CD14-positive monocyte (primary cell): ENCODE measurements at regions not wholly inside any gene's neighbourhood (a gene's known extent, or its start where the extent isn't known, plus 50 kb on each side); places are given as distances from the start of the nearest gene placed in this dataset.

ENCODE experiments used
- DNase-seq, 3 donors: peaks; one replicate each; pipeline ENCODE4 v3.0.0-alpha.2; 2011 to 2022
- H2AFZ ChIP-seq: 2 replicates; pipeline ENCODE4 v1.6.0; 2012; ENCODE audit warnings: mild to moderate bottlenecking, low read depth, low read length, inconsistent platforms; ENCODE audit not compliant: insufficient read depth, poor library complexity, severe bottlenecking
- H3K27ac ChIP-seq, 2 donors: 1 replicate in 1 of 2; 2 replicates in 1 of 2; pipeline ENCODE4 v1.5.1; 2012 to 2013; ENCODE audit warnings: low read length in 2 of 2, control low read depth in 1 of 2, inconsistent platforms in 1 of 2, low read depth in 1 of 2, mild to moderate bottlenecking in 1 of 2
- H3K27me3 ChIP-seq, 2 donors: one replicate each; pipeline versions ENCODE4 v1.6.0 to v1.6.1; 2011 to 2013; ENCODE audit warnings: low read length in 2 of 2; ENCODE audit not compliant: control insufficient read depth in 2 of 2, insufficient read depth in 2 of 2
- H3K36me3 ChIP-seq, 2 donors: replicated peaks in 1 of 2; 1 replicate in 1 of 2; 2 replicates in 1 of 2; pipeline versions ENCODE4 v1.5.1 to v1.6.1; 2012 to 2013; ENCODE audit warnings: low read length in 2 of 2, control low read depth in 1 of 2, inconsistent platforms in 1 of 2, mild to moderate bottlenecking in 1 of 2; ENCODE audit not compliant: insufficient read depth in 2 of 2, control insufficient read depth in 1 of 2
- H3K4me1 ChIP-seq, 2 donors: 1 replicate in 1 of 2; 2 replicates in 1 of 2; pipeline versions ENCODE4 v1.5.1 to v1.6.1; 2012 to 2013; ENCODE audit warnings: low read length in 2 of 2, control low read depth in 1 of 2, inconsistent platforms in 1 of 2, mild to moderate bottlenecking in 1 of 2, moderate library complexity in 1 of 2; ENCODE audit not compliant: insufficient read depth in 2 of 2, control insufficient read depth in 1 of 2
- H3K4me2 ChIP-seq: replicated peaks from 2 replicates; pipeline ENCODE3; 2012; ENCODE audit warnings: low read length, moderate library complexity, mild to moderate bottlenecking; ENCODE audit not compliant: poor library complexity, severe bottlenecking; ENCODE audit errors: extremely low read depth
- H3K4me3 ChIP-seq, 3 experiments: fragments of 200-600 bp in 1 of 3; sonication (generic) in 1 of 3; replicated peaks in 1 of 3; 1 replicate in 2 of 3; 2 replicates in 1 of 3; pipeline ENCODE4 v1.5.1; 2011 to 2013; ENCODE audit warnings: low read length in 3 of 3, mild to moderate bottlenecking in 3 of 3, control low read depth in 2 of 3, low read depth in 2 of 3, inconsistent platforms in 1 of 3, moderate library complexity in 1 of 3
- H3K79me2 ChIP-seq: 2 replicates; pipeline ENCODE4 v1.6.0; 2012; ENCODE audit warnings: mild to moderate bottlenecking, control low read depth, inconsistent platforms, low read length, moderate library complexity; ENCODE audit not compliant: insufficient read depth
- H3K9ac ChIP-seq: 2 replicates; pipeline ENCODE4 v1.6.0; 2017; ENCODE audit warnings: low read length, mild to moderate bottlenecking; ENCODE audit not compliant: insufficient read depth, poor library complexity, severe bottlenecking
- H3K9me3 ChIP-seq, 2 donors: replicated peaks in 1 of 2; 1 replicate in 1 of 2; 2 replicates in 1 of 2; pipeline versions ENCODE4 v1.5.1 to v1.6.1; 2012 to 2013; ENCODE audit warnings: low read length in 2 of 2, control low read depth in 1 of 2; ENCODE audit not compliant: control insufficient read depth in 1 of 2, insufficient read depth in 1 of 2
- H4K20me1 ChIP-seq: 2 replicates; pipeline ENCODE4 v1.6.0; 2012; ENCODE audit warnings: mild to moderate bottlenecking, low read length, control low read depth, moderate library complexity; ENCODE audit not compliant: insufficient read depth
- H3K27ac Mint-ChIP-seq, 7 donors: one replicate each; pipeline ENCODE4 v1.8.0; 2020; ENCODE audit warnings: mild to moderate bottlenecking in 7 of 7, mixed read lengths in 7 of 7, moderate library complexity in 6 of 7, inconsistent platforms in 2 of 7
- H3K27me3 Mint-ChIP-seq, 3 donors: one replicate each; pipeline ENCODE4 v1.8.0; 2021 to 2022; ENCODE audit warnings: low read depth in 3 of 3, mild to moderate bottlenecking in 3 of 3, mixed read lengths in 3 of 3, moderate library complexity in 3 of 3, inconsistent platforms in 1 of 3
- H3K36me3 Mint-ChIP-seq, 2 donors: one replicate each; pipeline ENCODE4 v1.8.0; 2020; ENCODE audit warnings: mixed read lengths in 2 of 2, inconsistent platforms in 1 of 2, mild to moderate bottlenecking in 1 of 2
- H3K4me1 Mint-ChIP-seq: one replicate; pipeline ENCODE4 v1.8.0; 2020; ENCODE audit warnings: mild to moderate bottlenecking, mixed read lengths
- H3K4me3 Mint-ChIP-seq, 2 donors: one replicate each; pipeline ENCODE4 v1.8.0; 2020; ENCODE audit warnings: mild to moderate bottlenecking in 2 of 2, mixed read lengths in 2 of 2, moderate library complexity in 1 of 2
- H3K9me3 Mint-ChIP-seq, 7 donors: one replicate each; pipeline ENCODE4 v1.8.0; 2020 to 2022; ENCODE audit warnings: mixed read lengths in 7 of 7, mild to moderate bottlenecking in 6 of 7, moderate library complexity in 6 of 7, inconsistent platforms in 2 of 7
- WGBS: methylation state at CpG from one replicate; pipeline ENCODE4 v1.1.5; 2013; ENCODE audit warnings: missing lambda C conversion rate; ENCODE audit not compliant: insufficient coverage; 5-methylcytosine and 5-hydroxymethylcytosine counted together
- intact Hi-C, 2 donors: fragments of 100-400 bp; cut with micrococcal nuclease; formaldehyde crosslinking; loops; one replicate each; pipeline versions ENCODE4 v1.15.0 to v1.15.1; 2023
- TF ChIP-seq, protein P1 (sequence below): fragments of 200-600 bp; IDR thresholded peaks from one replicate; pipeline ENCODE4 v1.8.0; 2022; ENCODE audit warnings: antibody characterized with exemption, mild to moderate bottlenecking

DNA sequence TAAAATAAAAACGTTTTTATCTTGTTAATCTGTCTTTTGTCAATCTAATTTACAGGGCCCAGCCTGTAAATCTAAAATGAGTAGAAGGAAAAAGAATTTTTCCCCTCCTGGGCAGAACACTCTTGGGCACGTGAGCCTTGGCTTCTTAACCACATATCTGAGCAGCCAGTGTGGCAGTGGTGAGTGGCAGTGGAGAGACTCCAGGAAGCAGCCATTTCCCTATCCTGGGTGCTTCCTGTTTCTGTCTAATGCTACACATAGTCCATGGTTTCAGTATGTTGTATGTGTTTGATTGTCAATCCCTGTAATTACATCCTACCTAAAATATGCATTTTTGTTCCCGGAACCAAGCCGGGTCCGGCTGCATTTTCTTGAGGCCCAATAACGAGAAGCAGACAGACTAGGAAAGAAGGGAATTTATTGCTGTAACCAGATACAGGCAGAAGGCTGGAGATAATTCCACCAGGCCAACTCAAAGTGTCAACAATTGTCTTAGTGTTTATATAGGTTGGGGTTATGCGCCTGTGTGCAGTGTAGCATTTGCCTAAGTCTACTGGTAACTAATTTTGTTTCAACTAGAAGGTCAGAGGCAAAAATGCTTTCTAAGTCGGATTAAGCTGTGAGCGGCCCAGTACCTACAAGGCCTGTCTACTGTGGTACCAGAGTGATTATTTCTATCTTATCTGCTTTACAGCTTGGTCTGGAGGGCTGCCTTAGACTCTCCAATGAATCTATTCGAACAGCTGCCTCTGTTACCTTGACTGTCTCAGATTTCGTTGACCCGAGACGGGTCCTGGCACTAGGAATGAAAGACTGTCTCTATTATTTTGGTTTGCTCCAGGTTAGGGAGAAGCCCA, 82.4 kb upstream of the RESF1 start:
- Histone ChIP-seq H3K27me3 (no peaks in the 10 kb centered on the region), H3K4me3 (peak overlapping the region in 1 of 3 experiments; percentile 45), H3K4me1 (peaks cover 22% of the 10 kb centered on the region in 2 donors), H3K9ac (no peak overlapping the region), H4K20me1 (no peaks in the 10 kb centered on the region), H3K27ac (peak overlapping the region; percentile 15 to 73), H3K36me3 (no peaks in the 10 kb centered on the region), H3K79me2 (no peaks in the 10 kb centered on the region), H3K4me2 (no peak overlapping the region), H3K9me3 (peaks cover 5 to 46% of the 10 kb centered on the region in 2 donors), H2AFZ (peak overlapping the region; percentile 65)
- Mint-ChIP-seq H3K36me3 (peaks cover 37 to 38% of the 10 kb centered on the region in 2 donors), H3K4me3 (peak overlapping the region in 1 of 2 donors; percentile 68), H3K9me3 (peaks cover 25 to 64% (median 48%) of the 10 kb centered on the region in 7 donors), H3K27ac (peak overlapping the region in 6 of 7 donors; percentile 68 to 85 (median 82)), H3K27me3 (no peaks in the 10 kb centered on the region), H3K4me1 (peaks cover 28% of the 10 kb centered on the region)
- TF ChIP-seq, protein P1, sequence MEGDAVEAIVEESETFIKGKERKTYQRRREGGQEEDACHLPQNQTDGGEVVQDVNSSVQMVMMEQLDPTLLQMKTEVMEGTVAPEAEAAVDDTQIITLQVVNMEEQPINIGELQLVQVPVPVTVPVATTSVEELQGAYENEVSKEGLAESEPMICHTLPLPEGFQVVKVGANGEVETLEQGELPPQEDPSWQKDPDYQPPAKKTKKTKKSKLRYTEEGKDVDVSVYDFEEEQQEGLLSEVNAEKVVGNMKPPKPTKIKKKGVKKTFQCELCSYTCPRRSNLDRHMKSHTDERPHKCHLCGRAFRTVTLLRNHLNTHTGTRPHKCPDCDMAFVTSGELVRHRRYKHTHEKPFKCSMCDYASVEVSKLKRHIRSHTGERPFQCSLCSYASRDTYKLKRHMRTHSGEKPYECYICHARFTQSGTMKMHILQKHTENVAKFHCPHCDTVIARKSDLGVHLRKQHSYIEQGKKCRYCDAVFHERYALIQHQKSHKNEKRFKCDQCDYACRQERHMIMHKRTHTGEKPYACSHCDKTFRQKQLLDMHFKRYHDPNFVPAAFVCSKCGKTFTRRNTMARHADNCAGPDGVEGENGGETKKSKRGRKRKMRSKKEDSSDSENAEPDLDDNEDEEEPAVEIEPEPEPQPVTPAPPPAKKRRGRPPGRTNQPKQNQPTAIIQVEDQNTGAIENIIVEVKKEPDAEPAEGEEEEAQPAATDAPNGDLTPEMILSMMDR, result no peak
- intact Hi-C loops, result no loop called here
- peak; percentile 72 to 87 (median 86) for DNase-seq
- 92% methylated on average over 2 of the region's 13 CpGs for WGBS

DNA sequence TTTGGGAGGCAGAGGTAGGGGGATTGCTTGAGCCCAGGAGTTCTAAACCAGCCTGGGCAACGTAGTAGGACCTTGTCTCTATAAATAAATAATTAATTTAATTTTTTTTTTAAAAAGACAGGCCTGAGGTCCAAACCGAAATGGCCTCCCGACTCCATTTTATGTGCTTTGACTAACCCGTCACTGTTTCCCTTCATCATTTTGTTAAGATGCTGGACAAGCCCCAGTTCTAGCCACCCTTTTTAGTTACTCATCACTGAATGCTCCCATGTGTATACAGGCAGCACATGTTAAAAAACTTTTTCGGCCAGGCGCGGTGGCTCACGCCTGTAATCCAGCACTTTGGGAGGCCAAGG, 83.6 kb upstream of the RESF1 start:
- WGBS, result 98% methylated on average over 7 of the region's 8 CpGs
- Histone ChIP-seq H3K4me1 (peaks cover 22% of the 10 kb centered on the region in 2 donors), H3K79me2 (no peaks in the 10 kb centered on the region), H3K4me2 (no peak overlapping the region), H3K27ac (peak overlapping the region; percentile 56 to 86), H4K20me1 (no peaks in the 10 kb centered on the region), H3K9me3 (peaks cover 6 to 45% of the 10 kb centered on the region in 2 donors), H2AFZ (peak overlapping the region; percentile 44), H3K36me3 (no peaks in the 10 kb centered on the region), H3K4me3 (no peak overlapping the region), H3K27me3 (no peaks in the 10 kb centered on the region), H3K9ac (no peak overlapping the region)
- intact Hi-C loops, result no loop called here
- Mint-ChIP-seq H3K4me3 (no peak overlapping the region), H3K36me3 (peaks cover 37 to 38% of the 10 kb centered on the region in 2 donors), H3K27ac (peak overlapping the region in 6 of 7 donors; percentile 79 to 94 (median 90)), H3K4me1 (peaks cover 28% of the 10 kb centered on the region), H3K27me3 (no peaks in the 10 kb centered on the region), H3K9me3 (peaks cover 30 to 65% (median 51%) of the 10 kb centered on the region in 7 donors)
- TF ChIP-seq, protein P1, result no peak
- no peak for DNase-seq
